Esophagus muscularis mucosa (tissue), 4 donors: ENCODE measurements at regions not wholly inside any gene's neighbourhood (a gene's known extent, or its start where the extent isn't known, plus 50 kb on each side); places are given as distances from the start of the nearest gene placed in this dataset.

Source experiments
- DNase-seq: peaks from one replicate; pipeline ENCODE4 v3.0.0-alpha.2; 2017; ENCODE audit errors: extremely low spot score
- H3K27ac ChIP-seq, 4 donors: fragments of 200-600 bp; sonication (generic); replicated peaks in 1 of 4; 1 replicate in 3 of 4; 2 replicates in 1 of 4; pipeline ENCODE4 v1.5.1; 2016 to 2019; ENCODE audit warnings: mild to moderate bottlenecking in 1 of 4
- H3K27me3 ChIP-seq, 4 donors: fragments of 200-600 bp; sonication (generic); one replicate each; pipeline versions ENCODE4 v1.5.1 to v1.6.0; 2016 to 2019
- H3K36me3 ChIP-seq, 4 donors: fragments of 200-600 bp; sonication (generic); one replicate each; pipeline ENCODE4 v1.5.1; 2016 to 2019
- H3K4me1 ChIP-seq, 4 donors: fragments of 200-600 bp; sonication (generic); one replicate each; pipeline ENCODE4 v1.5.1; 2016 to 2019
- H3K4me3 ChIP-seq, 4 donors: fragments of 200-600 bp; sonication (generic); 1 replicate in 2 of 4; 2 replicates in 2 of 4; pipeline ENCODE4 v1.5.1; 2016 to 2019; ENCODE audit warnings: mild to moderate bottlenecking in 4 of 4, moderate library complexity in 1 of 4
- H3K9me3 ChIP-seq, 4 donors: fragments of 200-600 bp; sonication (generic); 1 replicate in 3 of 4; 2 replicates in 1 of 4; pipeline ENCODE4 v1.5.1; 2016 to 2019
- CTCF ChIP-seq, 3 experiments: fragments of 200-600 bp in 2 of 3; fragments of 450-650 bp in 1 of 3; sonication (generic) in 2 of 3; IDR thresholded peaks; one replicate each; pipeline ENCODE4 v1.5.1; 2017 to 2019; ENCODE audit warnings: antibody characterized with exemption in 3 of 3, mild to moderate bottlenecking in 2 of 3, moderate library complexity in 1 of 3
- EP300 ChIP-seq: sonication (generic); formaldehyde crosslinking; IDR thresholded peaks from one replicate; pipeline ENCODE4 v1.6.1; 2017; ENCODE audit warnings: antibody characterized with exemption
- POLR2A ChIP-seq: fragments of 450-650 bp; IDR thresholded peaks from one replicate; pipeline ENCODE4 v1.6.1; 2017; ENCODE audit warnings: antibody characterized with exemption, moderate library complexity, mild to moderate bottlenecking, low read depth
- POLR2AphosphoS5 ChIP-seq, 2 donors: sonication (generic); formaldehyde crosslinking; IDR thresholded peaks; one replicate each; pipeline ENCODE4 v1.6.1; 2017; ENCODE audit warnings: antibody characterized with exemption in 2 of 2
- WGBS: methylation state at CpG from one replicate; pipeline ENCODE4 v1.1.5; 2018; 5-methylcytosine and 5-hydroxymethylcytosine counted together
- intact Hi-C: fragments of 100-400 bp; cut with DNase I; formaldehyde crosslinking; loops from one replicate; pipeline ENCODE4 v1.15.1; 2023

DNA sequence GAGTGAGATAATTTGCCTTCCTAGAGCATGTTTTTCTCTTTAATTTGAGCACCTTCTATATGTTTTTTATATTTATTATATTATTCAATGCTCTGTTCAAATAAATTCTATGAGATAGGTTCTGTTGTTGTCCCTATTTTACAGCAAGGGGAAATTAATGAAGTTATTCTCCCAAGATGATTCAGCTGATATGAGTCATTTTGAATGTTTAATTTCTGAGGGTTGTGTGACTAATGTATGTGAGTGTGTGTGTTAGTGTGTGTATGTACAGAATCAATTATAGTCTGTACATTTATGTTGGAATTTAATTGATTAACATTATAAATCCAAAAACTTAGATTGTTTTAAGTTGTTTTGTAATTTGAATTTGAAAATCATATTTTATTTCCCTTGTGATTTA is 1536.7 kb upstream of the B3GALT2 start:
- intact Hi-C loops: no loop called here
- no peak for DNase-seq
- no peaks in the 10 kb centered on the region for H3K36me3 ChIP-seq
- H3K4me1 ChIP-seq: no peaks in the 10 kb centered on the region
- no peak for TF ChIP-seq POLR2A
- TF ChIP-seq CTCF (IDR thresholded peaks at IDR 0.05): no peak
- TF ChIP-seq EP300: no peak
- no peak for TF ChIP-seq POLR2AphosphoS5 (IDR thresholded peaks at IDR 0.05)
- no peaks in the 10 kb centered on the region for H3K27me3 ChIP-seq
- no peak overlapping the region for H3K4me3 ChIP-seq
- H3K27ac ChIP-seq: no peak overlapping the region
- no peaks in the 10 kb centered on the region for H3K9me3 ChIP-seq

GRCh38 chr1:194717941-194718340 is 1531.5 kb upstream of the B3GALT2 start:
- no peaks in the 10 kb centered on the region for H3K27me3 ChIP-seq
- H3K36me3 ChIP-seq: no peaks in the 10 kb centered on the region
- H3K27ac ChIP-seq: no peak overlapping the region
- TF ChIP-seq POLR2A (no peak), EP300 (no peak), CTCF (IDR thresholded peaks at IDR 0.05) (no peak), POLR2AphosphoS5 (IDR thresholded peaks at IDR 0.05) (no peak)
- 50% methylated on average over 1 of the region's 1 CpG for WGBS
- DNase-seq: no peak
- no peaks in the 10 kb centered on the region for H3K9me3 ChIP-seq
- intact Hi-C loops: no loop called here
- H3K4me1 ChIP-seq: no peaks in the 10 kb centered on the region
- H3K4me3 ChIP-seq: no peak overlapping the region

DNA sequence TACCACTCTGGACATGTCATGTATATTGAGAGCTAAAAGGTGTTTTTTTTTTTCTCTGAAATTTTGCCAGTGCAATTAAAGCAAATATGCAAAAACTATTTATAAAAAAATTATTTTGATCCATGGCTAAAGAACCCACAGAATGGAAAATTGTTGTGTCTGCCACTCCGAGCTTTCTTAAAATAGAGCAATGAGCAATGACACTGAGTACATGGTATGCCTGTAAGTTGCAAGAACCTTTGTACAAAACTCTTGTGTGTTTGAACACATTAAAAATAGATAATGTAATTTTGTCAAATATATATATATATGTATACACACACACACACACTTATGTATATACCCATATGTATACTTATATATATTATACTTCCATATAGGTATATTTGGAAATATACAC is 1530.9 kb upstream of the B3GALT2 start:
- no peak for TF ChIP-seq CTCF (IDR thresholded peaks at IDR 0.05)
- TF ChIP-seq POLR2A: no peak
- TF ChIP-seq POLR2AphosphoS5 (IDR thresholded peaks at IDR 0.05): no peak
- TF ChIP-seq EP300: no peak
- intact Hi-C loops: no loop called here
- Histone ChIP-seq H3K9me3 (no peaks in the 10 kb centered on the region), H3K27ac (no peak overlapping the region), H3K36me3 (no peaks in the 10 kb centered on the region), H3K4me3 (no peak overlapping the region), H3K4me1 (no peaks in the 10 kb centered on the region), H3K27me3 (no peaks in the 10 kb centered on the region)
- 71% methylated on average over 1 of the region's 1 CpG for WGBS
- no peak for DNase-seq

- no peaks in the 10 kb centered on the region for H3K27me3 ChIP-seq
- 81% methylated on average over 2 of the region's 2 CpGs for WGBS
- no peak for DNase-seq
- no peaks in the 10 kb centered on the region for H3K9me3 ChIP-seq
- no peaks in the 10 kb centered on the region for H3K4me1 ChIP-seq
- H3K27ac ChIP-seq: no peak overlapping the region
- no peaks in the 10 kb centered on the region for H3K36me3 ChIP-seq
- H3K4me3 ChIP-seq: no peak overlapping the region
- intact Hi-C loops: no loop called here
- TF ChIP-seq CTCF (IDR thresholded peaks at IDR 0.05): no peak
- no peak for TF ChIP-seq POLR2A
- TF ChIP-seq EP300: no peak
- no peak for TF ChIP-seq POLR2AphosphoS5 (IDR thresholded peaks at IDR 0.05)
Measured at GRCh38 chr1:194710671-194711070, 1524.3 kb upstream of the B3GALT2 start.

DNA sequence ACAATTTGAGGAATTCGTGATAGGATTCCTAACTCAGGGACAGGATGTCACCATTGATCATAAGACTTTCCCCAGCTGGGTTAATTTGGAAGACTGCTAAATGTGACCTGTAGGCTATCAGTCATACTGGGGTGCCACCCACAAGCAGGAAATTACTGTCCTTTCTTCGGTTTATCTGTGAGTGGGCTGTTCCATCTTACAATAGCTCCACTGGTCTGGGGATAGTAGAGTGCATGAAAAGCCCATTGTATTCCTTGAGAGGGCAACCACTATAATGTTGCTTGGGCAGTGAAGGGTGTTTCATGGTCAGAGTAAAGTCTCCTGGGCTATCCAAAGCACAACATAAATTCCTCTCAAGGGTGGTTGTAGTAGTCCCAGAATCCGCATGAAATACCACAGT is 1523.0 kb upstream of the B3GALT2 start:
- Histone ChIP-seq H3K27me3 (no peaks in the 10 kb centered on the region), H3K27ac (no peak overlapping the region), H3K4me3 (no peak overlapping the region), H3K4me1 (no peaks in the 10 kb centered on the region), H3K9me3 (no peaks in the 10 kb centered on the region), H3K36me3 (no peaks in the 10 kb centered on the region)
- TF ChIP-seq POLR2A (no peak), POLR2AphosphoS5 (IDR thresholded peaks at IDR 0.05) (no peak), EP300 (no peak), CTCF (IDR thresholded peaks at IDR 0.05) (no peak)
- DNase-seq: no peak
- WGBS: 63% methylated on average over 2 of the region's 3 CpGs
- intact Hi-C loops: no loop called here
